Kidney glomerular epithelial cell (primary cell): ENCODE measurements at regions not wholly inside any gene's neighbourhood (a gene's known extent, or its start where the extent isn't known, plus 50 kb on each side); places are given as distances from the start of the nearest gene placed in this dataset.

Experiments
- DNase-seq: peaks from one replicate; lab custom pipeline; 2025; lab: John Stamatoyannopoulos, UW

- no peak for DNase-seq
These were observed 350.8 kb upstream of the KLF3 start for GRCh38 chr4:38313175-38313574.

DNA sequence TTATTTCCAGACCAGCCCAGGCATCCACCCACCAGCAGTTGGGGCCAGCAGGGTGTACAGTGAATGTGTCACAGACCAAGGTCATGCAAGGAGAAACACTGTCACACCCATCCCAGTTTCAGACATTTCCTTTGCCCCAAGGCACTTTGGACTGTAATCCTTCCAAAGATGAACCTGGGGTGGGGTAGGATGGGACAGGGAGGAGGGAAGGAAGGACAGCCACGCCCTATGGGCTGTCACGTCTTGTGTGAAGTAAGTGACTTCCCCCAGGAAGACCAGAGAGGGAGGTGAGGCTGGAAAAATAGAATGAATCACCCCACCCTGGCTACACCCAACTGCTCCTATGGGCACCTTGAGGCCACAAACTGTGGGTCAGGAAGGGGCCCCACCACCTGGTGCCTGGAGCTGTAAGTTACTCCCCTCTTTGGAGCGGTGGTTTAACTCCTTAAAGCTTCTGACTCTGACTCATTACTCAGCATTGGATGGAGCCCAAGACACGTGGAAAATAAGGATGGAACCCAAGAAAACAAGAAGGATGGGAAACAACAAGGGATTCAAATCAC lies 349.9 kb upstream of the KLF3 start:
- no peak for DNase-seq

- DNase-seq = no peak
These were observed 349.3 kb upstream of the KLF3 start for GRCh38 chr4:38314663-38315062.

DNA sequence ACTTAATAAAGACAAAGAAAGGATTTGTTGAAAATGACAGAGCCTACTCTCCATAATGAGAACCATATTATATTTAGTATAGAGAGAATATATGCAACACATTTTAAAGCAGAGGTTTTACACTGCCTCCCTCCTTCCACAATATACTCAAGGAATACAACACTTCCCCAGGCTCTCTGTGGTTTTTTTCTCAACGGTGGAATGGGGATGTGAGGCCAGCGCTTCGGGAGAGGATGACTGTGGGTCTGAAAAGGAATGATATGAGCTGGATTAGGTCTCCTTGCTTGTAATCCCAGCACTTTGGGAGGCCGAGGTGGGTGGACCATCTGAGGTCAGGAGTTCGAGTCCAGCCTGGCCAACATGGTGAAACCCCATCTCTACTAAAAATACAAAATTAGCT lies 348.7 kb upstream of the KLF3 start:
- no peak for DNase-seq

GRCh38 chr4:38316045-38316444 lies 348.0 kb upstream of the KLF3 start:
- no peak for DNase-seq

DNA sequence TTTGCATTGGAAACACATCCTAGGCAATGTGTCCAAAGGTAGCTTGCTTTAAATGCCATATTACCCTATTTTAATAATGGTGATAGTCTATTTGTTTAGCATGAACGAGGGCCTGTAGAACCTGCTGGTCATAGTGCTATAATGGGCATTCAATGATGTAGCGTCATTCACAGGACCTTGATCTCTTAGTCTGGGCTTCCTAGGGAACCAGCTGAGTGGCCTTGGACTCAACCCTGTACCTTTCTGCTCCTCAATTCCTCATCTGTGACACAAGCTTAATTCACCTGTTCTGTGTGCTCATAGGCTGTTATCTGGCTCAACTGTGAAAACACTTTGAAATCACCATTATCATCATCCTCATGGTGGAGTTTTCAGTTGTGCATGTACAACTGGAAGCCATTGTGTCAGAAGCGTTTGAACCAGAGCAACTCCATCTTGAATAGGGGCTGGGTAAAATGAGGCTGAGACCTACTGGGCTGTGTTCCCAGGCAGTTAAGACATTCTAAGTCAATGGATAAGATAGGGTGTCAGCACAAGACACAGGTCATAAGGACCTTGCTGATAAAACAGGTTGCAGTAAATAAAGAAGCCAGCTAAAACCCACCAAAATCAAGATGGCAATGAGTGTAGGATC lies 346.8 kb upstream of the KLF3 start:
- no peak for DNase-seq

DNA sequence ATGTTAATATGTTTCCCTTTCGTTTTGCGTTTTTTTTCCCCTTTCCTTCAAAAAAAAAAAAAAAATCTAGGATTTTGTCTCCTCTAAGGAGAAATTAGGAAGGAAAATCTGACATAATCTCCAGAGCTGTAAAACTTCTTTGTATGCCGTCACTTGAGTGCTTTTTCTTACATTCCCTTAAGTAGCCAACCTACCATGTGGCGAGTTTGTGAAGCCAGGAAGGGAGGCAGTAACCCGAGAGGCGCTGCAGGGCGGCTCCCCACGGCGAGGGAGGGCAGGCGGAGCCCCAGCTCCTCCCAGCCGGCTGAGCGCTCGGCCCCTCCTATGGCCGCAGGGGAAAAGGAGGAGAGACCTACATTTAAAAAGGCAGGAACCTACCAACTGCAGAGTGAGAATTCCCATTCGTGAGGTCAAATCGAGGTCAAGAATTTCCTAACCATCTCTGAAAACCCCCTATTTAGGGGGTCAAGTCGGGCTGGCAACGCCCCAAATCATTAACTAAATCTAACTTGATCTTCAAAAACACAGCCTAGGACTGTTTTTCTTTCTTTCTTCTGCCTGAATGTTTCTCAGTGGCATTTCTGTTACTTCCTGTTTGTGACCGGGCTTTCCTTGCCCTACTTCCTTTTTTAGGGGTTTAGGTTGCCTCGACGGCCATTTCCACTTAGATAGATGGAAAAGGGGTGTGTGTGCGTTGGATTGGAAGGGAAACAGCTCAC lies 345.1 kb upstream of the KLF3 start:
- peak; percentile 83 for DNase-seq

GRCh38 chr4:38319456-38320342 lies 344.3 kb upstream of the KLF3 start:
- peak; percentile 81 for DNase-seq

DNA sequence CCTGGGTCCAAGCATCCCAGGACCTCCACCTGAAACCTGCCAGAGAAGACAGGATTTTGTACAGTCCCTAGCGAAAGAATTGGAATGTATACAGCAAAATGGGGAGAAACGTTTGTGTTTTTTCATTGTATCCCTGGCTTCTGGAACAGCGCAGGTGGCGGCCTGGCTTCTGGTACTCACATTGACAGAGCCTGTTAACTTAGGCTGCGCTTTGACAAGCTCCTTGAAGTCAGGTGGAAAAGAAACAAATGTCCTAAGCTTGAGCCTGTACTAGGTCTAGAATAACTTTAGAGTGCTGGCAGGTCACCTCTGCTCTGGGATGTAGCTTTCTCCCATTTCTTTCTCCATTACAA lies 343.7 kb upstream of the KLF3 start:
- DNase-seq = no peak

DNA sequence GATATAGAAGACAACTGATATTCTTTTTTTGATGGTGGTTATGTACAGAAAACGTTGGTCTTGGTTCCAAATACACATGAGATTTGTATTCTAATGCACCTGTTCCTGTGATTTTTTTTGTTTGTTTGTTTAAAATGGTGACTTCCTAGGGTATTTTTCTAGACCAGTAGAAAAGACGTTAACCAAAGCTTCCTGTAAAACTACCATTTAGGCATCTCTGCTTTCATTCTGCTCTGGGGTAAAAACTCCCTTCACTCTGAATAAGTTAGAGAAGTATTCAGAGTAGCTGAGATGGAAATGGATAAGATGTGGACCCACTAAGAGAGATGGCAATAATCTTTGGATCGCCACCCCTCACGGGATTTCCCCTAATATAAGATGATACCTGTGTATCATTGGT lies 343.2 kb upstream of the KLF3 start:
- DNase-seq = no peak

DNA sequence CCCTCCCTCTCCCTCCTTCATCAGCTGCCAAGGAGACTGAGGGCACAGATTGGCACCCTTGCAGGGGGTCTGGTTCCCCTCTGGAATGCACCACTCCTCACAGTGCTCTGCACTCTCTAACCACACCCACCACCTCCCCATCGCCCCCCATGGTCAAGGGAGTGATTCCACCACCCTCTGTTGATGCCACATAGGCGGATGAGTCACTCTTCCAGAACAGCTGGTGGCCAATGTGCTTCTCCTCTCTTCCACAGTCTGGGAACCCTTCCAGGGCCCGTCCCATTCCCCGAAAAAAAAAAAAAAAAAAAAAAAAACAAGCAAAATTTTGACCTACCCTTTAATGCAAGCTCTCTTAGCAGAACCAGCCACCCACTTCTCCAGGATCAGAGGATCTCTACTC lies 341.3 kb upstream of the KLF3 start:
- peak; percentile 21 for DNase-seq

GRCh38 chr4:38323141-38323641 lies 340.8 kb upstream of the KLF3 start:
- DNase-seq = no peak

DNA sequence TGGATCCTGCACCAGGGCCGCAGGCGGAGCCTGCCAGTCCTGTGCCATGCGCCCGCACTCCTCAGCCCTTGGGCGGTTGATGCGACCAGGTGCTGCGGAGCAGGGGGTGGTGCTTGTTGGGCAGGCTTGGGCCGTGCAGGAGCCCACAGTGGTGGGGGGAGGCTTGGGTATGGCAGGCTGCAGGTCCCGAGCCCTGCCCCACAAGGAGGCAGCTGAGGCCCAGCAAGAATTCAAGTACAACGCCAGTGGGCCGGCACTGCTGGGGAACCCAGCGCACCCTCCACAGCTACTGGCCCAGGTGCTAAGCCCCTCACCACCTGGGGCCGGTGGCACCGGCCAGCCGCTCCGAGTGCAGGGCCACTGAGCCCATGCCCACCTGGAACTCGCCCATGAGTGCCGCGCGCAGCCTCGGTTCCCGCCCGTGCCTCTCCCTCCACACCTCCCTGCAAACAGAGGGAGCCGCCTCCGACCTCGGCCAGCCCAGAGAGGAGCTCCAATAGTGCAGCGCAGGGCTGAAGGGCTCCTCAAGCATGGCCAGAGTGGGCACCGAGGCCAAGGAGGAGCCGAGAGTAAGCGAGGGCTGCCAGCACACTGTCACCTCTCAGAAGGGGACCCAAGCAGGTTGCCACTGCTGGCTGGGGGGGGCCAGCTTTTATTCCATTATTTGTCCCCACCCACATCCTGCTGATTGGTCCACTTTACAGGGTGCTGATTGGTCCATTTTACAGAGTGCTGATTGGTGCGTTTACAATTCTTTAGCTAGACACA lies 339.0 kb upstream of the KLF3 start:
- no peak for DNase-seq

DNA sequence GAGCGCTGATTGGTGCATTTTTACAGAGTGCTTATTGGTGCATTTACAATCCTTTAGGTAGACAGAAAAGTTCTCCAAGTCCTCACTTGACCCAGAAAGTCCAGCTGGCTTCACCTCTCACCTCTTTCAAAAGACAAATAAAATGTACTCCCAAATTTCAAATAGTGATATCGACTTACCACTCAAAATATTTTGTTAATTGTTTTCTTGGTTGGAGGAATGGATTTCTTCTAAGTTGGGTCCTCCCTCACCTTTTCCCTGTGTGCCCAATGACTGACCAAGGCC lies 338.4 kb upstream of the KLF3 start:
- no peak for DNase-seq

DNA sequence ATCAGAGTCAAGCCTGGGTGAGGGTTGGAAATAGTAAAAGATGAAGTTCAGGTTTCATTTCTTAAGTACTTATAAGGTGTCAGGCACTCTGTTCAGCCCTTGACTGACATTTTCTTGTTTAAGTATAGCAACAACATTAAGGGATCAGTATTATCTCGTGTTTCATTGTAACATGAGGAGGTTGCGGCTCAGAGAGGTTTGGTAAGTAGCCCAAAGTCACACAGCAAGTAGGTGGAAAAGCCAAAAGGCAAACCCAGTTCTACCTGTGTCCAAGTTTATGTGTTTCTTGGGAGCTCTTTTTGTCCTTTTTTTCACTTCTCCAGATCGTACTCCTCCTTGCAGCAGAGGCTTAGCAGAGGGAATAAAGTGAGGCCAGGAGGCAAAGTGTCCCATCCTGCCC lies 337.5 kb upstream of the KLF3 start:
- DNase-seq = no peak

DNA sequence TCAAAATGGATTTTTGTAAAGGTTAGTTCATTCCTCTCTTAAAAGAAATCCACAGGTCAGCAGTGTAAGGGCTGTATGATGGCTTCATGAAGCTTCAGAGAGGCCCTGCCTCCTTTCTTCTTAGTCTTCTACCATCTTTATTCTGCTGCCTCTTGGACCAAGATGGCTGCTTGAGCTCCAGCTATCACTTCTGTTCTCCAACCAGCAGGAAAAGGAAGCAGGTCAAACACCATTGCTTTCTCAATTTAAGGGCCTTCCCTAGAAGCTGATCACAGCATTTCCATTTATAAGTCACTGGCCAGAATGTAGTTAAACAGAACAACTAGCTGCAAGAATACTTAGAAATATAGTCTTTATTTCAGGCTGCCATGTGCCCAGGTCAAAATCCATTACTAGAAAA lies 336.8 kb upstream of the KLF3 start:
- DNase-seq = no peak

- no peak for DNase-seq
These were observed 334.8 kb upstream of the KLF3 start for GRCh38 chr4:38328989-38329729.

- DNase-seq = no peak
These were observed 333.7 kb upstream of the KLF3 start for GRCh38 chr4:38330321-38330720.

- no peak for DNase-seq
These were observed 333.1 kb upstream of the KLF3 start for GRCh38 chr4:38330936-38331335.

GRCh38 chr4:38332699-38333098 lies 331.3 kb upstream of the KLF3 start:
- no peak for DNase-seq

GRCh38 chr4:38333219-38333618 lies 330.8 kb upstream of the KLF3 start:
- DNase-seq = no peak
